Activated CD4-positive, CD25-positive, alpha-beta regulatory T cell treated with anti-CD3 and anti-CD28 coated beads, Interleukin-2, amount 50 U/mL, for 16 hours (primary cell): ENCODE measurements at regions not wholly inside any gene's neighbourhood (a gene's known extent, or its start where the extent isn't known, plus 50 kb on each side); places are given as distances from the start of the nearest gene placed in this dataset.
A peak's percentile ranks its signal among the peaks of the same experiment; 100 is the strongest.

Source experiments
- DNase-seq: peaks from one replicate; pipeline ENCODE4 v3.0.0-alpha.2; 2020; ENCODE audit warnings: low read depth, low spot score

GRCh38 chr3:194769020-194769643 is 83.4 kb downstream of the FAM43A start:
- DNase-seq = peak; percentile 82

GRCh38 chr3:194772241-194773000 is 86.7 kb downstream of the FAM43A start:
- DNase-seq = no peak

DNA sequence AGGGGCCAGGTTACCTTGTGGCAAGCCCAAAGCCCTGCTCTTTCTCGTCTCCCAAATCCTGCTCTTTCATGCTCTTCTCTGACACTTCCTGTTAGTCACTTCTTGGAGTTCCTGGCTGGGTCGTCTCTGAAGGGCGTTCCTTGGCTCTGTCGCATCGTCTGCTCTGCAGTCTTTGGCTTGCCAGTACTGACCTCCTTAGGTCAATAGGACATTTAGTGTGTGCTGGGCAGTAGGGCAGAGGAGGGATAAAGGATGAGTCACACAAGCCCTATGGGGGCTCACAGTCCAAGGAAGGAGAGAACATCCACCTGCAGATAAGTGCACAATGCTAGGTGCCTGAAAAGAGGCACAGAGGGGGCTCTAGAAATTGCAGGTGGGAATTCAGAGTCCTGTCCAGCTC is 87.5 kb downstream of the FAM43A start:
- no peak for DNase-seq

- no peak for DNase-seq
These were observed 88.2 kb downstream of the FAM43A start for GRCh38 chr3:194773771-194774455.

GRCh38 chr3:194775266-194775665 is 89.6 kb downstream of the FAM43A start:
- DNase-seq = no peak

GRCh38 chr3:194775731-194776130 is 90.0 kb downstream of the FAM43A start:
- no peak for DNase-seq

DNA sequence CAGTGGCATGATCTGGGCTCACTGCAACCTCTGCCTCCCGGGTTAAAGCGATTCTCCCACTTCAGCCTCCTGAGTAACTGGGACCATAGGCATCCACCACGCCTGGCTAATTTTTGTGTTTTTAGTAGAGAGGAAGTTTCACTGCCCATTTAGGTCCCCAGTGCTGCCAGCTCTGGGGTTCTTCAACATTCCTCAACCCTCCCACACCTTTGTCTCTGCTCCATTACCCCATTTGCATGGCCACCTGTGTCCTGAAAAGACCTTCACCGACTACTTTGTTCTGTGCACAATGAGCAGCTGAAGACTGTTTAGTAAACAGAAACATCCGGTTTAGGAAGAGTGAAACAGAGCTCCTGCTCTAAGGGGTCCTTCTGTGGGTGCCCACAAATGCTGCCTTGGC is 92.0 kb downstream of the FAM43A start:
- no peak for DNase-seq

DNA sequence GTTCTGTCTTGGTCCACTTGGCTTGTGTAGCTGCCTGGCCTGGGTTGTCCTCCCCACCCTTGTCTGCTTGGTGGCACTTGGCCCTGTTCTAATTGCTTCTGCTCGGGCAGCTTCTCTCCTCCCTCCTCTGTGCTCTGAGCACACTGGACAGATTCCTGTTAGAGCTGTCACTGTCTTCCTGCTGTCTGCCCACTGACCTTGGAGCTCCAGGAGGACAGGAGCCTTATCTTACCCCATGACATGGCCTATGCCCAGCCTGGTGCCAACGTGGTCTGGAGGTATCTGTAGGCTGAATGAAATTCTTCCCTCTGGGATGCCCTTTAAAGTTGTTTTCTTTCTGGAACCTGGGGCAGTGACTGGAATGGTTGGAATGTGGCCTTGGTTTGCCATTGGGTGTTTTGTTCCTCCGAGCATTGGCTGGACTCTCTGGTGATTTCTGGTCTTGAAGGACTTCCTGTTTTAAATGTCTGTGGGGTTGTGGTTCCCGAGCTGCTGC is 94.1 kb downstream of the FAM43A start:
- DNase-seq = no peak

GRCh38 chr3:194780706-194781105 is 95.0 kb downstream of the FAM43A start:
- no peak for DNase-seq

GRCh38 chr3:194781617-194782016 is 95.9 kb downstream of the FAM43A start:
- no peak for DNase-seq

DNA sequence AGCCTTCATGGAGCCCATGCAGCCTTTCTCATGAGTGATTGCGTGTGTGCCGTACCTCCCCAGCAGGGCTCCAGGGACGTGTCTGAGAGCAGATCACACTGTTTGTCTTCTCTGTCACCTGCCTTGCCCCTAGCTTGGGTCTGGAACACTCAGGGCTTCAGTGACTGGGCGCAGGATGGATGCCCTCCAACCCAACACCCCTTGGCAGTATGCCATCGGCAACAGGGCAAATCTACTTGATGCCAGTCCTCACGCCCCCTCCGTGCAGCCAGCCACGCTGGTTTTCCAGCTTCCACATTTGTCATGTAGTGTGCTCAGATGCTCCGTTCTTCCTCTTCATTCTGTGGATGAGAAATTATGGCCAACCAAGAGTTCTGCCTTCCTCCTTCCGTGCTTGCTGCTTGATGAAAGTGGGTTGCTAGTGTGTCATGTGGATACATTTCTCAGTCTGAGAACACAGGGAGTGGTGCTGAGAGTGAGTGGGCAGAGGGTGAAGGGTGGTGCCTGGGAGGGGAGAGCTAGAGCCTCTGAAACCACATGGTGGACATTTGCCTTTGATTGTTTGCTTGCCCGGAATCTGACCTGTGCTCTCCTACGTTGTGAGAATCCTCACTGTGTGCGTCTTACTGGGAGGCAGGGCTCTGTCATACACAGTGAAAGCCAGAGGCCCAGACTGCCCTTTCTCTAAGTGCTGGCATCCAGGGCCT is 97.2 kb downstream of the FAM43A start:
- no peak for DNase-seq

DNA sequence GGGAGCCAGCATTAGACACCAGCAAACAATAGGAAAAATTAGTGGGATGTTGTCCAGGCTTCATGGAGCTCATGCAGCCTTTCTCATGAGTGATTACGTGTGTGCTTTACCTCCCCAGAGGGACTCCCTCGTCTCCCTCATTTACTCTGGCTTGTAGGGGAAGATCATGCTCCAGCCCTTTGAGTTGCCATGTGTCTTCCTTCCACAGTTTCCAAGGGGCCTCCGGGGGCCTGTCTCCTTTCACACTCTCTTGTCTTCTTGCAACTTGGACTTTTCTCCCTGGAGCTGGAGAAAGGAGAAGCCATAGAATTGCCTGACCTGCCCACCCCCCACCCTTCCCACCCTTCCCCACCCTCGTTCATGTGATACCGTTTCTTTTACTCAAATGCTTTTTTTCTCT is 98.7 kb downstream of the FAM43A start:
- DNase-seq = no peak

- no peak for DNase-seq
These were observed 99.6 kb downstream of the FAM43A start for GRCh38 chr3:194785315-194785714.

DNA sequence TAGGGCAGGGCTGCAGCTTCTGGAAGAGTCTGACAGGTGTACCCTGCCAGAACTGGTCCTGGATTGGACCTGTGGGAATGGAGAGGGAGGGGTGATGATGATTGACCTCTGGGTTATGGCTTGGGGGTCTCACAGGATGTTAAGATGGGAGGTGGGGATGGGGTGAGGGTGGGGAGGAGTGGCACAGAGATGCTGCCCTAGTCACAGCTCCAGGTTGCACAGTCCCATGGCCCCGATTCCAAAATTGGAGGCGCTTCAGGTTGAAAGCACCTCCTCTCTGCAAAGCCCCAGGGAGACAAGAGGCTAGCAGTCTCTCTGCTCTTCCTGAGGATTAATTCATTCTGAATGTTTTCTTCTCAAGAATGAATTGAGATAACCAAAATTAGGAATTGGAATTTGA is 101.4 kb downstream of the FAM43A start:
- no peak for DNase-seq

- DNase-seq = no peak
These were observed 102.0 kb downstream of the FAM43A start for GRCh38 chr3:194787650-194788049.

GRCh38 chr3:194792368-194792767 is 106.7 kb downstream of the FAM43A start:
- no peak for DNase-seq

- no peak for DNase-seq
These were observed 112.0 kb downstream of the FAM43A start for GRCh38 chr3:194797555-194798250.

- no peak for DNase-seq
These were observed 112.8 kb downstream of the FAM43A start for GRCh38 chr3:194798486-194798885.

GRCh38 chr3:194800002-194800401 is 114.3 kb downstream of the FAM43A start:
- no peak for DNase-seq

- no peak for DNase-seq
These were observed 116.1 kb downstream of the FAM43A start for GRCh38 chr3:194801461-194802432.
